ENCODE measurements at regions not wholly inside any gene's neighbourhood (a gene's known extent, or its start where the extent isn't known, plus 50 kb on each side); places are given as distances from the start of the nearest gene placed in this dataset.

GRCh38 chr4:155540698-155541097 lies 126.0 kb upstream of the GUCY1A1 start:
- no peak overlapping the region for H4K8ac ChIP-seq (replicated peaks; ENCODE audit: insufficient read length, low read depth, low read length)

More at GRCh38 chr4:155540698-155541097, 126.0 kb upstream of the GUCY1A1 start:
- no peaks in the 10 kb centered on the region for H3K4me1 ChIP-seq (ENCODE audit: insufficient read depth, low read length)
- Mint-ChIP-seq H3K4me3 (no peak overlapping the region), H3K9me3 (peaks cover 0 to 4% of the 10 kb centered on the region in 2 experiments; a peak in 1 of 5 replicates), H3K4me1 (no peaks in the 10 kb centered on the region), H3K27me3 (ENCODE audit: low read depth) (no peaks in the 10 kb centered on the region), H3K36me3 (ENCODE audit: insufficient read depth in 1 of 3, low read depth in 3 of 3) (no peaks in the 10 kb centered on the region; a peak in 1 of 7 replicates), H3K27ac (no peak overlapping the region)
- no peak overlapping the region for H2BK120ac ChIP-seq (ENCODE audit: low read depth, low read length, poor library complexity, severe bottlenecking)
- H3K9ac ChIP-seq (ENCODE audit: extremely low read depth, insufficient read length, low read length): no peak overlapping the region
- no peaks in the 10 kb centered on the region for H3K23me2 ChIP-seq (ENCODE audit: insufficient read length, low read depth, low read length, poor library complexity, severe bottlenecking)
- H3T11ph ChIP-seq (ENCODE audit: low read length): no peak overlapping the region
- no peak overlapping the region for H4K5ac ChIP-seq (ENCODE audit: insufficient read length, low read depth, low read length)
- DNase-seq: no peak
- H3K79me1 ChIP-seq (ENCODE audit: insufficient read depth, low read depth, low read length, poor library complexity, severe bottlenecking): no peaks in the 10 kb centered on the region
- H3K56ac ChIP-seq (ENCODE audit: insufficient read length, low read depth, low read length): no peak overlapping the region
- H3K27me3 ChIP-seq (ENCODE audit: insufficient read depth, low read length): no peaks in the 10 kb centered on the region
- H3K14ac ChIP-seq (ENCODE audit: insufficient read depth, low read length): no peak overlapping the region
- H2BK12ac ChIP-seq (ENCODE audit: insufficient read length, low read depth, low read length): no peak overlapping the region
- no peak overlapping the region for H3K27ac ChIP-seq (ENCODE audit: insufficient read length, low read depth, low read length)
- TF ChIP-seq CTCF (conservative IDR thresholded peaks at IDR 0.05): no peak
- H2AK5ac ChIP-seq (ENCODE audit: insufficient read length, low read length): no peak overlapping the region
- no peak overlapping the region for H2AFZ ChIP-seq (ENCODE audit: low read length)
- no peak overlapping the region for H4K91ac ChIP-seq (ENCODE audit: insufficient read length, low read depth, low read length)
- H3K18ac ChIP-seq (ENCODE audit: insufficient read length, low read depth, low read length): no peak overlapping the region
- no peak overlapping the region for H2BK15ac ChIP-seq (ENCODE audit: low read depth, low read length)
- H4K20me1 ChIP-seq (ENCODE audit: control insufficient read depth, insufficient read depth, insufficient read length): no peaks in the 10 kb centered on the region
- H3K4me2 ChIP-seq (ENCODE audit: insufficient read depth, insufficient read length, low read length): no peak overlapping the region
- H3K79me2 ChIP-seq (ENCODE audit: insufficient read depth, low read length): no peaks in the 10 kb centered on the region
- no peaks in the 10 kb centered on the region for H3K9me3 ChIP-seq (ENCODE audit: control insufficient read depth, low read depth, low read length)
- no peak overlapping the region for H2BK5ac ChIP-seq (ENCODE audit: insufficient read length, low read length)
- no peak overlapping the region for H3K23ac ChIP-seq (ENCODE audit: insufficient read length, low read depth, low read length)
- H2BK20ac ChIP-seq (ENCODE audit: low read depth, low read length, poor library complexity, severe bottlenecking): no peak overlapping the region
- WGBS (ENCODE audit: extremely low coverage, insufficient read length, low lambda C conversion rate): no CpG with 5 or more reads among the region's 7 CpGs
- H3K4ac ChIP-seq (ENCODE audit: low read depth, low read length): no peak overlapping the region

Data from H9 (cell line).